ENCODE measurements at regions not wholly inside any gene's neighbourhood (a gene's known extent, or its start where the extent isn't known, plus 50 kb on each side); places are given as distances from the start of the nearest gene placed in this dataset.

- no peak for TF ChIP-seq CTCF (IDR thresholded peaks at IDR 0.05; ENCODE audit: poor library complexity)
- TF ChIP-seq EZH2 (IDR thresholded peaks at IDR 0.05; ENCODE audit: borderline replicate concordance) = no peak
Measured at GRCh38 chr4:151992332-151993154, 231.7 kb upstream of the GATB start.

All from hepatocyte (in vitro differentiated cells).